ENCODE measurements at regions not wholly inside any gene's neighbourhood (a gene's known extent, or its start where the extent isn't known, plus 50 kb on each side); places are given as distances from the start of the nearest gene placed in this dataset.

- Histone ChIP-seq H3K4me3 (ENCODE audit: low read depth, low read length, poor library complexity, severe bottlenecking) (no peak overlapping the region), H3K4me2 (ENCODE audit: low read length) (no peak overlapping the region), H4K20me1 (ENCODE audit: insufficient read depth, low read length) (no peaks in the 10 kb centered on the region), H3K9me3 (ENCODE audit: low read length) (no peaks in the 10 kb centered on the region), H3K36me3 (ENCODE audit: insufficient read depth, low read length) (no peaks in the 10 kb centered on the region), H3K79me2 (ENCODE audit: insufficient read depth, low read length) (no peaks in the 10 kb centered on the region), H3K9me2 (ENCODE audit: low read depth, low read length) (no peaks in the 10 kb centered on the region), H3K4me1 (ENCODE audit: insufficient read depth, low read length, severe bottlenecking) (no peaks in the 10 kb centered on the region), H3K27me3 (ENCODE audit: insufficient read depth, low read length) (no peaks in the 10 kb centered on the region), H3F3A (ENCODE audit: insufficient read depth, low read length) (no peaks in the 10 kb centered on the region), H2AFZ (ENCODE audit: low read length) (no peak overlapping the region), H3K27ac (ENCODE audit: low read depth, low read length, poor library complexity, severe bottlenecking) (no peak overlapping the region), H3K9ac (ENCODE audit: low read length) (no peak overlapping the region)
- no peak for TF ChIP-seq CTCF (IDR thresholded peaks at IDR 0.05; ENCODE audit: low read length)
- TF ChIP-seq EZH2 (IDR thresholded peaks at IDR 0.05; ENCODE audit: borderline replicate concordance, low read length) = no peak
These were observed 264.6 kb downstream of the ICE1 start for GRCh38 chr5:5687113-5687512.

- no peaks in the 10 kb centered on the region for H3K4me1 ChIP-seq (ENCODE audit: insufficient read depth, low read length, severe bottlenecking)
- TF ChIP-seq EZH2 (IDR thresholded peaks at IDR 0.05; ENCODE audit: borderline replicate concordance, low read length) = no peak
- TF ChIP-seq CTCF (IDR thresholded peaks at IDR 0.05; ENCODE audit: low read length) = no peak
- H3K9me2 ChIP-seq (ENCODE audit: low read depth, low read length) = no peaks in the 10 kb centered on the region
- H3K4me3 ChIP-seq (ENCODE audit: low read depth, low read length, poor library complexity, severe bottlenecking) = no peak overlapping the region
- H3K27me3 ChIP-seq (ENCODE audit: insufficient read depth, low read length) = no peaks in the 10 kb centered on the region
- H3K9ac ChIP-seq (ENCODE audit: low read length) = no peak overlapping the region
- no peaks in the 10 kb centered on the region for H3K9me3 ChIP-seq (ENCODE audit: low read length)
- no peaks in the 10 kb centered on the region for H4K20me1 ChIP-seq (ENCODE audit: insufficient read depth, low read length)
- H2AFZ ChIP-seq (ENCODE audit: low read length) = no peak overlapping the region
- H3K79me2 ChIP-seq (ENCODE audit: insufficient read depth, low read length) = no peaks in the 10 kb centered on the region
- no peak overlapping the region for H3K4me2 ChIP-seq (ENCODE audit: low read length)
- no peaks in the 10 kb centered on the region for H3F3A ChIP-seq (ENCODE audit: insufficient read depth, low read length)
- H3K36me3 ChIP-seq (ENCODE audit: insufficient read depth, low read length) = no peaks in the 10 kb centered on the region
- H3K27ac ChIP-seq (ENCODE audit: low read depth, low read length, poor library complexity, severe bottlenecking) = no peak overlapping the region
These were observed 263.9 kb downstream of the ICE1 start for GRCh38 chr5:5686356-5686755.

- no peaks in the 10 kb centered on the region for H3K9me2 ChIP-seq (ENCODE audit: low read depth, low read length)
- H2AFZ ChIP-seq (ENCODE audit: low read length) = no peak overlapping the region
- no peaks in the 10 kb centered on the region for H3F3A ChIP-seq (ENCODE audit: insufficient read depth, low read length)
- H3K4me2 ChIP-seq (ENCODE audit: low read length) = no peak overlapping the region
- H3K79me2 ChIP-seq (ENCODE audit: insufficient read depth, low read length) = no peaks in the 10 kb centered on the region
- no peaks in the 10 kb centered on the region for H3K36me3 ChIP-seq (ENCODE audit: insufficient read depth, low read length)
- no peaks in the 10 kb centered on the region for H3K9me3 ChIP-seq (ENCODE audit: low read length)
- no peak overlapping the region for H3K27ac ChIP-seq (ENCODE audit: low read depth, low read length, poor library complexity, severe bottlenecking)
- no peaks in the 10 kb centered on the region for H4K20me1 ChIP-seq (ENCODE audit: insufficient read depth, low read length)
- no peak overlapping the region for H3K4me3 ChIP-seq (ENCODE audit: low read depth, low read length, poor library complexity, severe bottlenecking)
- no peaks in the 10 kb centered on the region for H3K27me3 ChIP-seq (ENCODE audit: insufficient read depth, low read length)
- H3K4me1 ChIP-seq (ENCODE audit: insufficient read depth, low read length, severe bottlenecking) = no peaks in the 10 kb centered on the region
- TF ChIP-seq EZH2 (IDR thresholded peaks at IDR 0.05; ENCODE audit: borderline replicate concordance, low read length) (no peak), CTCF (IDR thresholded peaks at IDR 0.05; ENCODE audit: low read length) (no peak)
- no peak overlapping the region for H3K9ac ChIP-seq (ENCODE audit: low read length)
These were observed 263.3 kb downstream of the ICE1 start for GRCh38 chr5:5685737-5686136.
